Muscle of back (tissue), 3 donors: ENCODE measurements at regions not wholly inside any gene's neighbourhood (a gene's known extent, or its start where the extent isn't known, plus 50 kb on each side); places are given as distances from the start of the nearest gene placed in this dataset.

Experiments used
- DNase-seq, 3 donors: peaks; one replicate each; pipeline versions ENCODE4 v3.0.0 to v3.0.0-alpha.2; 2013

DNA sequence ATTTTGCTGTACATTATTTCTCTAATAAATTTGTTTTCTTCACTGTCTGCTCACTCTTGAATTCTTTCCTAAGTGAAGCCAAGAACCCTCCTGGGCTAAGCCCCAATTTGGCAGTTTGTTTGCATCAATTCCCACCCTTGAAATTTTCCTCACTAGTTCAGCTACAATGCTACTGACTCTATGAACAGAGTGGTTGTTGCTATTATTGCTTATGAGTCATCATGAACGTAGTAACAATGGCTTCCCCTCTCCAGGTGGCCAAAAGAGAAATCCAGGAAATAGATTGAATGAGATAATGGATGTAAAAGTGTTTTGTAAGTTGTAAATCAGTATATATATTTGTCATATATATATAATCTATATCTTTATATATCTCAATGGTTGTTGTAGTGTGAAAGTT lies 193.0 kb downstream of the URB2 start:
- DNase-seq = no peak

DNA sequence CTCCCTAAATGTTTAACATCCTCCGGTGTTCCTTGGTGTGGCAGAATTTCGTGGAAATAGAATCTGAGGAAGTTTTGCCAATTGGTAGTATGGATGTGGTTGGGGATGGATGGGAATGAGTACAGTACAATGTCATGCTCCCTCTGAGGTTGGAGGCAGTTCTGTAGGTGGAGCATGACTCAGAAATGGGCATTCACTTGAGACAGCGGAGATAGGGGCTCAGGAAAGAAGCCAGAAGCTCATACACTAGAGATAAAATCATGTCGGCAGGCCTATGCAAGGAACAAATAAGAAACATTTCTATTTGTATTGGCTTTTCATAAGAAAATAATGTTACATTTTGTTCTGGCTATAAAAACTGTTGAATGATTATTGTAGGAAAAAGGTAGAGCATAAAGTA lies 196.0 kb downstream of the URB2 start:
- DNase-seq = no peak

DNA sequence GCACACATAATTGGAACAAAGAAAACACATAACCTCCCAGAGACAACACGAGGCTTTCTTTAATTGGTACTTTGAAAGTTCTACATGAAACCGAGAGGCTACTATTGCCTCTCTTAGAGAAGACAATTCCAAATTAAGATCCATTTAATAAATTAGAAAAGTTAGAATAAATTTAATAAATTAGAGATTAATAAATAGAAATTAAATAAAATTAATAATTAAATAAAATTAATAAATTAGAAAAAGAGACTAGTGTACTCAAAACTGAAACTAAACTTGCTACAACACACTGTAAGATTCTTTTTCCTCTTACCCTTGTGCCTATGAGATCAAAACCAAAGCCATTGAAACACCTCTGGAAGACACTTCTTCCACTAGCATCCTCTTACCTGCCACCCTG lies 199.0 kb downstream of the URB2 start:
- DNase-seq = no peak

DNA sequence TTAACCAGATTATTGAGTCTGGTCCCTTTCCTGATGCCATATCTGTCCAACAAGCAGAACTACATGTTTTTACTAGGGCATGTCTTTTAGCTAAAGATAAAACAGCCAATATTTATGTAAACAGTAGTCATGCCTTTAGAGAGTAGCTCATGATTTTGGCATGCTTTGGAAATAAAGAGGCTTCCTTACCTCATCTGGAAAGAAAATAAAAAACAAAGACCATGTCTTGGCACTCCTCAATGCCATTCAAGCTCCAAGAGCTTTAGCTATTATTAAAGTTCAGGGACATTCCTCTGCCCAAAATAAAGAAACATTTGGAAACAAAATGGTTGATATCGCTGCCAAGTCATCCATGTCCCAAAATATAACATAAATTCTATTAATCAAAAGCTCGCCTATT lies 202.4 kb downstream of the URB2 start:
- peak in 1 of 3 donors; percentile 26 for DNase-seq

DNA sequence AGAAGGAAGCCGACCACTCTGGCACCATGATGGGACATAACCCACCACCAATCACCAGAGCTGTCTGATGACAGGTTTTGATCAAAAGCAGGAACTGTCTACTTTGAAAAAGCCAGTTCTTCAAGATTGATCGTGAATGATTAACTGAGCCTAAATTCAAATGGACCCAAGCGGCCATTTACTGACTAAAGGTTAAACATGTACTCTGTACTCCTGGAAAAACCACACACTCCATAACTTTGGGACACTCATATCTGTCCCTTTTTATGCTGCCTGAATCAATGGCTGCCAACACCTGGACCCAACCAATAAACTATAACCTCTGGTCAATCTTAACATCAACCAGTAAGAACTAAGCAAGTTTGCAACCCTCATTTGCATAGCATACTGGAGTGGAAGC lies 206.6 kb downstream of the URB2 start:
- no peak for DNase-seq

DNA sequence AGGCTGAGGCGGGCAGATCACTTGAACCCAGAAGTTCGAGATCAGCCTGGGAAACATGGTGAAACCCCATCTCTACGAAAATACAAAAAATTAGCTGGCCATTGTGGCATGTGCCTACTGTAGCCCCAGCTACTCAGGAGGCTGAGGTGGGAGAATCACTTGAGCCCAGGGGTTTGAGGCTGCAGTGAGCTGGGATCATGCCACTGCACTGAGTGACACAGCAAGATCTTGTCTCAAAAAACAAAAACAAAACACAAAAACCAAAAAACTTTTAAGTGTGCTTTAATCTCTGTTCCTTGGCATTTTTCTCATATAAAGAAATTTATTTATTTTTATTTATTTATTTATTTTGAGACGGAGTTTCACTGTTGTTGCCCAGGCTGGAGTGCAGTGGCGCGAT lies 208.2 kb downstream of the URB2 start:
- no peak for DNase-seq

DNA sequence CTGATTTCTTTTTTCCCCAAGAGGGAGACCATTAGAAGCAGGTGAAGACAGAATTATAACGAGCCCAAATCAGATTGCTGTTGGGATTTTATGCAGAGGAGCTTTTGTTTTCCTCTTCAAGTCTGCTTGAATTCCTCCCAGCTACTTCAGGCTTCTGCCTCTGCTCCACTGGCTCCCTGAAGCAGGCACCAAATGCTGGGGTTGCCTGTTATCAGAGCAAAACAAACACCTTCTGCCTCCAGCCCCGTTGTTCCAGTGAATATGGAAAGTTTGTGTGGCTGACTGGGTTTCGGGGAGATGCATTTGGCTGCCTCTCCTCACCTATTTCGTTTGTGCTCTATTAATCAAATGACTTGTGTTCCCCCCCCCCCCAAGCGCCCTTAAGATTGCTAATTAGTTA lies 209.2 kb downstream of the URB2 start:
- DNase-seq = no peak

DNA sequence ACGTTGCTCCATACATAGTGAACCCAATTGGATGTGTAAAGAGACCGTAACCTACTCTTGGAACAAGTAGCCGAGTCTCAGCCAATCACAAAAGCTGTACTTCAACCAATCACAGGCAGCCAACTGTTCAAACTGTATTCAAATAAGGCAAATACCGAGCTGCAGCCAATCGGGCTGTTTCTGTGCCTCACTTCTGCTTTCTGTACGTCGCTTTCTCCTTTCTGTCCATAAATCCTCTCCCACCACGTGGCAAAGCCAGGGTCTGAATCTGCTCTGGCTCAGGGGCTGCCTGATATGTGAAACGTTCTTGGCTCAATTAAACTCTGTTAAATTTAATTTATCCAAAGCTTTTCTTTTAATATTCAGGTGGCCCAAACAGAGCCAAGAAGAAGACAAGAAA lies 210.3 kb downstream of the URB2 start:
- DNase-seq = no peak

DNA sequence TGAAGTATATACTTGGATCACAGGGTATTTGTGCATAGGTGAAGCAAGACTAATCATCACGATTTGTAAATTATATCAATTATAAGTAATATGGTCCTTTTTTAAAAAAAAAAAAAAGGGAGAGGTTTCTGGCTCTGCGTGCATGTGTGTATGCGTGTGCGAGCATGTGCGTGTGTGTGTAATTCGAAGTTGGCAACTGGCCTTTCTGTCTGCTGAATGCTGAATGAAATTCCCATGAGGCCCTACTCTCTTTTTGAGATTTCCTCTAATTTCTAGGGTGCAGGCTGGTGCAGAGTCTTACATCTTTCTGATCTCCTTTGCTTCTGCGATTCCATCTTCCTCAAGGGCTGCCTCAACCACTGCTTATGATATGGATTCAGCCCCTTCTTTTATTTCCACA lies 212.2 kb downstream of the URB2 start:
- DNase-seq = no peak

DNA sequence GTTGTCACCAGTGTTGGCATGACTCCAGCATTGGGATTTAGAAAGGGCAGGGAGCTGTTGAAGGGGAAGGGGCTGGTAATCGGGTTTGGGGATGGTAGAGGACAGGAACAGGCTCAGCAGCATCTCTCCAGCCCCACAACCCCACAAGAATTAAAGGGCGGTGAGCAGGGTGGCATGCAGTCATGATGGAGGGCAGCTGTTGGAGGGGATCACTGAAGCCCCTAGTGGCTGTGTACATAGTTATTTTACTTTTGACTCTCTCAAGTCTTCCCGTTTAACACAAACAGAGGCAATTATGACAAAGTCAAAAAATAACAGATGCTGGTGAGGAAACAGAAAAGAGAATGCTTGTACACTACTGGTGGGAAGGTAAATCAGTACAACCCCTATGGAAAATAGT lies 213.8 kb downstream of the URB2 start:
- no peak for DNase-seq

DNA sequence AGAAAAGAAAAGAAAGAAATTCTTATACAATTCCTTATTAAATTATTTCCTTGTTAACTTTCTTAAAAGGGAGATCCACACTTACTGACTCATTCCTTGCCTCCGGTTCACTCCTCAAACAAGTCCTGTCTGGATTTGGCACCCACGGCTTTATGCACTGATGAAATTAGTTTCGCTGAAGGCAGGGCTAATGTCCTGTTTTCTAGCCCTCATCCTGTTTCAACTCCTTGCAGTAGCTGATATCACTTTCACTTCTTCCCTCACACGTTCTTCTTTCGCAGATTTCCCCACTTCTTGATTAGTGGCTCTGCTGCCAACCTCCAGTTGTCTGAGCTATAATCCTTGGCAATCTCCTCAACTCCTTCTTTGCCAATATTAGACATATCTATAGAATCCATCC lies 215.2 kb downstream of the URB2 start:
- DNase-seq = no peak

DNA sequence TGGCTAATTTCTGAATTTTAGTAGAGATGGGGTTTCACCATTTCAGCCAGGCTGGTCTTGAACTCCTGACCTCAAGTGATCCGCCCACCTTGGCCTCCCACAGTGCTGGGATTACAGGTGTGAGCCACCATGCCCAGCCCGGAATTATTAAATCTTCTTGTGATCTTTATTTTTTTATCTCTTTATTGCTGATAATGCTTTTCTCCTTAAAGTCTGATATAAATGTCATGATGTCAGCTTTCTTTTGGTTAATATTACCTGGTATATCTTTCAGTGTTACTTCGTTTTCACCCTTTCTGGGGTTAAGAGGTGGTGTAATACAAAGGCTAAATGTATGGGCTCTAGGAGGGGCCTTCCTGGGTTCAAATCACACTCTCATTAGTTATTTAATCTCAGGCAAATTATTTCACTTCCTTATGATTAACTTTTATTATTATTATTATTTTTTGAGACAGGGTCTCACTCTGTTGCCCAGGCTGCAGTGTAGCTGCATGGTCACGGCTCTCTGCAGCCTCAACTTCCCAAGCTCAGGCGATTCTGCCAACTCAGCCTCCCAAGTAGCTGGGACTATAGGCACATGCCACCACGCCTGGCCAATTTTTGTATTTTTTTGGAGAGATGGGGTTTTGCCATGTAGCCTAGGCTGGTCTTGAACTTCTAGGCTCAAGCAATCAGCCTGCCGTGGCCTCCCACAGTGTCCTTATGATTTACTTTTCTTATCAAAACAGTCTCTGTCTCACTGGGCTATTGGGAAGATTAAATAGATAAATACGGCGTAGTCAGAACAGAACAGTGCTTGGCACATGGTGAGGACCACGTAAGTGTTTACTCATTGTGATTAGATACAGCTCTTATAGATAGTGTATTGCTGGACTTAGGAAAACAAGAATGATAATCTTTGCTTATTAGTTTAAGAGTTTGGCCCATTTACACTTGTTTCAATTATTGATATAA lies 216.5 kb downstream of the URB2 start:
- DNase-seq = no peak

DNA sequence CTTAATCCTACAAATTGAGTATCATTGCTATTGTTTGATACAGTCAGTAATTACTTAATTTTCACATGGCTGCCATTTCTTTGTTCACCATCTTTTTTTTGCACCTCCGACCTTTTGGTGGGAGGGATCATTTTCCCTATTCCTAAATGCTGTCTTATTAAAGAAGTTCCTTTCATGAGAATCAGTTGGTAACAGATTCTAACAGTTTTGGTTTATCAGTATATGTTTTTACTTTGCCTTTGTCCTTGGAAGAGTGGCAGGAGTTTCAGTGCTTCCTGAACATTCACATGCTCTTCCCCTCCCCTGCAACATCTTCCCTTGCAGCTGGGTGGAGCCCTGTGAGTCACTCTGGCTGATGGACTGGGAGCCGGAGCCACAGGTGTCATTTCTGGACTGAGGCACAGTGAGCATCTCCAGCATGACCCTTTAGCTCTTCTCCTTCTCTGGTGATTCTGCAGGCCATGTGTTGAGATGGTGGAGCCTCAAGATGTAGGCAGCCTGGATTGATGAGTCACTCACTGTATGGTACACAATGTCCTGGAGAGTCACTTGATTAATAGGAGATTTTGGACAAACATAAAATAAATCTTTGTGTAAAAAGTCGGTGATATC lies 217.7 kb downstream of the URB2 start:
- DNase-seq = peak in 1 of 3 donors; percentile 42

DNA sequence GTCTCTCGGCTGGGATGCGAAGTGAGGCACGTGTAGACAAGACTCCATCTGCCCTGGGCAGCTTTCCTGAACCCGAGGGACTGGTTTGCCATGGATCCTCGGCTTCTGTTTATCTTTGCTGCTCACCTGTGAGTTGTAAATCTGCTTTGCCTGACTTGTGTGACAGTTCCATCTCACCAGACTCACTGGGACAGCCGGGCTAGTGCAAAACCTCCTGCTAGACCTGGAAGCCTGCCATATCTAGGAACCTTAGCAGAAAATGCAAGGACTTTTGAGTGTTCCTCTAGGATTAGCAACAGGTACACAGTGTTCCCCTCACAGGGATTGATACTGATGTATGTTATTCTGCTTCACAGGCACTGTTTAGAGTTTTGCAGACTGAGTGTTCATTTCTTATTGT lies 218.6 kb downstream of the URB2 start:
- DNase-seq = peak in 2 of 3 donors; percentile 29 to 46

DNA sequence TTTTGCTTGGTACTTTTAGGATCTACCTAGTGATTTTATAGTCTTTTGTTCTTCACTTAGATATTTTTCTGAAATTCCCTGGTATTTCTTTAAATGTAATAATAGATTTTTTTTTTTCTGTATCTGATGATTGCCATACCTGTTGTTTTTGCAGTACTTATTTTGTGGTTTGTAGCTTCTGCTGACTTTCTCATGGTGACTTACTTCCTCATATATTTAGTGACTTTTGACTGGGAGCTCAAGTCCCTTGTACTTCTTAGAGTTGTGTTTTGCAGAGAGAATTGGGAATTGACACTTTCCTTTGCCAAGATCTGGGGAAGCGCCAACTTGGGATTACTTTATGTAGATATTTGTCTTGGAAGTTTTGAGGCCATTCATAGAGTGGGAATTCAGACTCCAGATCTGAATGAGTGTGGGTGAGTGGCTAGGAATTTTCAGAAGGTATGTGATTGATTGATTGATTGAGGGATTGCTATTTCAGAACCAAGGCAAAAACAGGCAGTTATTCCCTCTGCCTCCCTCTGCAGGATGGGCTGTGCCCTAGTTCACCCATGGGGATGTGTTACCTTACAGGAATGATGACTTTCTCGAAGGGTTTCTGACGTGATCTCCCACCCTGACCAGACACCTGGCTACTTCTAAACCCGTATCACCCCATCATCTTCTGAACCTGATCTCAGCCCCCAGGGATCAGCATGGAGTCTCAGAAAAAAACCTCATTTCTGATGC lies 219.5 kb downstream of the URB2 start:
- DNase-seq = no peak

DNA sequence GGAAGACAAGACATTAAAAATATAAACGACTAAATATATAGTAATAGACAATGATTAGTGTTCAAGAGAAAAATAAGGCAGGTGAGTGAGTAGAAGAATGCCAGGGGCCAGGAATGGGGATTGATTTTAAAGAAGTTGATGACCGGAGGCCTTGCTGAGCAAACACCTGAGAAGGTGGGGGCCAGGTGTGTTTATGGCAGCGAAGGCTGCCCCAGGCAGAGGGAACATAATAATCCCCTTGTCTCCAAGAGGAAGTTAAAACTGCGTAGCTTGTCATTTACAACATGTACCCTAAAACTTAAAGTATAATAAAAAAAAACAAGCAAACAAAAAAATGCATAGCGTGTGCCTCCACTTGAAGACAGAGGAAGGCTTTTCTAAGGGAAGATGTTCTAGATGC lies 220.3 kb downstream of the URB2 start:
- DNase-seq = no peak

DNA sequence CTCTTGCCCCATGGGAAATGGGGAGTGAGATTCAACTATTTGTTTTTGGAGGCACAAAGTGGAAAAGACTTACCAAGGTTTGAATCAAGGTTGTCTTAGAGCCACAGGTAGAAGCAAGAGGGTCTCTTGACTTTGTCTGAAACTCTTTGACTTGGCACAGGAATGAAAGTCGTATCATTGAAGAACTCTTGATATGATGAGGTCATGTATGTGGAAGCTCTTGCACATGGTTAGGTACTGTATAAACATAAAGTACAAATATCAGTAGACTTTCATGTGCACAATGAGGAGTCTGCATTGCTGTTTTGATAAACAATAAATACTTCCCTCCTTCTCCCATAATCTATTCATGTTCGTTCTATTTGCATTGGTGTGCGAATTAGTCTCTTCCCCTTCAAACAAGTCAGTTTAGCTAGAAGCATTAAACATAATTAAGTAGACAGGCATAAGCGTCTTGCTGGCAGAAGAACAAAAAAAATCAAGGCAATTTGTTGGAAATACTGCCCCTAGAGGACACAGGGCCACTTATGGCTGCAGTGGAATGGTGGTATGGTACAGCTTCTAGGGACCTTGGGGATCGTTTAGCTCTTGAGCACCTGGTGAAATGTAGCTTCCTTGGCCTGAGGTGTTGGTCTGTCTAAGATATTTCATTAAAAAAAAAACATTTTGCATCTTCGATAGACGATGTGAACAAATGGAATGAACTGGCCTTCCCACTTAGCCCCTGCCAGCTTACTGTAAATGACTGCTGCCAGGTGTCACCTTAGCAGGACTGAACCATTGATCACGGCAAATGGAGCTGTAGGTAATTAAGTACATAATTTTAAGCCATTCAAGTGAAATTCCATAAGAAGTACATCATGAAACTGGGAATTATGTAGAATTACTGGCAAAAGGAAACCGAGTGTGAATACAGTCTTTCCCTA lies 218.0 kb upstream of the GALNT2 start:
- DNase-seq = no peak

DNA sequence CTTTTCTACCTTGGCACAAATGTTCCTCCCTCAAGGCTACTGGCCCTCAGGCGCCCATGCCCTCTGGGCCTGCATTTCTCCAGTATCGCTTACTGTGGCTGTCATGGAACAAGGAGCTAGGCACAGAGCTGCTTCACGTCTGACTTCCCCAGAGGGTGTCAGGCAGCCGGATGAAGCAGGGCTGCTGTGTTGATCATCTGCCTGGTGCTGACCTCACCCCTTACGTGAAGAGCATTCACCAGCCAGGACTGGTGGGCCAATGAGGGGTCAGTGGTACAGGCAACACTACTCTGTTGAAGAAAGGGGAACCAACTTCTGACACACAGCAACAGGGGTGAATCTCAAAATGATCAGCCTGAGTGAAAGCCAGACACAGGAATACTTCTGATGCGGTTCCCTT lies 215.5 kb upstream of the GALNT2 start:
- DNase-seq = no peak

DNA sequence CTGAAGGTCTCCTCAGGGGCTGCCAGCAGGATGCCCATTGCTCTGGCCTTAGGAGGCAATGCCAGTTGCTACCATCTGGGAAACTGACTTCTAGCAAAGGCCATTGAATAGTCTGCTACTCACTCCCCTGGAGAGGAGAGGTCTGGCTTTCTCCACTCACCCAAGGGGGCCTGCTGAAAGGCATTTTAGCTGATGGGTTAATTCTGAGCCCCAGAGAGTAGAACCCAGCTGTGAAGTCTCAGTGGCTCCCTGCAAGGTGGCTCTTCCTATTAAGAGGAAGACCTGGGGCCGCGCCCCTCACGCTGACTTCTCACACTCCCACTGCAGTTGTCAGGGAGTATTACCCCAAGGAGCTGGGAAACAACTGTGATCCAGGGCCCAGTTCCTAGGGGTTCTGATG lies 213.3 kb upstream of the GALNT2 start:
- no peak for DNase-seq

DNA sequence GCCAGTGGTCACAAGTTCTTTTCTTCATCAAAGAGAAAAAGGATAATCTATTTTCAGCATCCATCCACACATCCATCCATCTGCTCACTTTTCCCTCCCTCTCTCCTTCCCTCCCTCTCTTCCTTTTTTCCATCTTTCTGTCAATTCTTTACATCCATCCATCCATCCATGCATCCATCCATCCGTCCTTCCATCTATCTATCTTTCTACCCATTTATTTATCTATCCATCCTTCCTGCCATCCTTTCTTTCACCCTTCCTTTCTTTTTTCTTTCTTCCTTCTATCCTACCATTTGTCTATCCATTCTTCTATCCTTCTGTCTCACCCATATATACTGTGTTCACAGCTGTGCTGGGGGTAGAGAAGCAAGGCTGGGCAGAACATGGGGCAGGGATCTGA lies 212.4 kb upstream of the GALNT2 start:
- no peak for DNase-seq

DNA sequence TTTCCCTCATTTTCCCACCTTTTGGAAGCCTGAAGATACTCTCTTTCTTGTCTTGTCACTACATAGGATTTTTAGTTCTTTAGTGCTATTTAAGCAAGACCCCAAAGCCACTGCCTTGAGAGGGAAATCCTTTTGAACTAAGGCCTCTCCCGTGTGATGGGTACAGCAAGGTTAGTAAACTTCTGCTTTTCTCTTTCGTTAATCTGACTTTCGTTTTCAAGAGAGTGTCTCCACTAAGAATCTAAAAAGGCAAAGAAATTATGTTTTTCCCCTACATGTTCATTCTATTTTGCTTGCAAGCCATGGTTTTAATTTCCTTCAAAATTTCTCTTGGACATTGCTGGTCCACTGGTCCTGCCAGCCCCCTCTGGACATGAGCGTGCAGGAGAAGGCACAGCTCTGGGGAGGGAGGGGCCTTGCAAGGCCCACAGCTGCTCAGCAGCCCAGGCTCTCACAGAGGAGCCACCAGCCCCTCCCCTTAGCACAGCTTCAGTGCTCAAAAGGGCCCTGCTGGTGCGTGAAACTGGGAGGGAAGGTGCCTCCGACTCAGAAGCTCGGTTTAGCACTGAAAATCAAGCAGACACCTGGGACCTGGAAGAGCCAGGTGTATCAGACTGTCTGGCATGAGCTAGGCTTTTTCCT lies 210.9 kb upstream of the GALNT2 start:
- peak in 1 of 3 donors; percentile 34 for DNase-seq
